H9 (cell line): ENCODE measurements at regions not wholly inside any gene's neighbourhood (a gene's known extent, or its start where the extent isn't known, plus 50 kb on each side); places are given as distances from the start of the nearest gene placed in this dataset.

ENCODE experiments used
- DNase-seq: peaks from one replicate; pipeline ENCODE4 v3.0.0-alpha.2; 2017
- H2AFZ ChIP-seq: one replicate; pipeline ENCODE4 v1.6.1; 2013; ENCODE audit warnings: mild to moderate bottlenecking, low read length, control low read depth, moderate library complexity
- H2AK5ac ChIP-seq: 2 replicates; pipeline ENCODE4 v1.6.1; 2013; ENCODE audit warnings: low read length, control low read depth, mixed read lengths; ENCODE audit not compliant: insufficient read length
- H2BK120ac ChIP-seq: one replicate; pipeline ENCODE4 v1.6.1; 2013; ENCODE audit warnings: low read depth, mild to moderate bottlenecking, low read length, control low read depth, inconsistent platforms; ENCODE audit not compliant: poor library complexity, severe bottlenecking
- H2BK12ac ChIP-seq: 2 replicates; pipeline ENCODE4 v1.6.1; 2013; ENCODE audit warnings: low read length, control low read depth, mixed read lengths, low read depth; ENCODE audit not compliant: insufficient read length
- H2BK15ac ChIP-seq: 2 replicates; pipeline ENCODE4 v1.6.1; 2013; ENCODE audit warnings: low read depth, low read length, control low read depth
- H2BK20ac ChIP-seq: one replicate; pipeline ENCODE4 v1.6.1; 2013; ENCODE audit warnings: low read depth, mild to moderate bottlenecking, low read length, control low read depth, inconsistent platforms; ENCODE audit not compliant: poor library complexity, severe bottlenecking
- H2BK5ac ChIP-seq: 2 replicates; pipeline ENCODE4 v1.6.1; 2013; ENCODE audit warnings: low read length, control low read depth, mixed read lengths; ENCODE audit not compliant: insufficient read length
- H3K14ac ChIP-seq: 2 replicates; pipeline ENCODE4 v1.6.1; 2013; ENCODE audit warnings: low read length, control low read depth; ENCODE audit not compliant: insufficient read depth
- H3K18ac ChIP-seq: 2 replicates; pipeline ENCODE4 v1.6.1; 2013; ENCODE audit warnings: low read depth, mild to moderate bottlenecking, mixed read lengths, low read length, control low read depth; ENCODE audit not compliant: insufficient read length
- H3K23ac ChIP-seq: 2 replicates; pipeline ENCODE4 v1.6.1; 2013; ENCODE audit warnings: low read length, control low read depth, mixed read lengths, low read depth; ENCODE audit not compliant: insufficient read length
- H3K23me2 ChIP-seq: 2 replicates; pipeline ENCODE4 v1.6.1; 2013; ENCODE audit warnings: low read depth, mild to moderate bottlenecking, mixed read lengths, low read length, control low read depth; ENCODE audit not compliant: insufficient read length, poor library complexity, severe bottlenecking
- H3K27ac ChIP-seq: 2 replicates; pipeline ENCODE4 v1.5.1; 2013; ENCODE audit warnings: low read length, control low read depth, mixed read lengths, low read depth; ENCODE audit not compliant: insufficient read length
- H3K27me3 ChIP-seq: 2 replicates; pipeline ENCODE4 v1.6.1; 2013; ENCODE audit warnings: low read length, control low read depth, inconsistent platforms; ENCODE audit not compliant: insufficient read depth
- H3K4ac ChIP-seq: 2 replicates; pipeline ENCODE4 v1.6.1; 2013; ENCODE audit warnings: low read depth, mild to moderate bottlenecking, control low read depth, inconsistent platforms, low read length, moderate library complexity
- H3K4me1 ChIP-seq: 2 replicates; pipeline ENCODE4 v1.6.1; 2013; ENCODE audit warnings: low read length, control low read depth, inconsistent platforms; ENCODE audit not compliant: insufficient read depth
- H3K4me2 ChIP-seq: 2 replicates; pipeline ENCODE4 v1.6.1; 2013; ENCODE audit warnings: low read length, control low read depth, mixed read lengths; ENCODE audit not compliant: insufficient read length, insufficient read depth
- H3K56ac ChIP-seq: 2 replicates; pipeline ENCODE4 v1.6.1; 2013; ENCODE audit warnings: low read depth, mild to moderate bottlenecking, mixed read lengths, low read length, control low read depth; ENCODE audit not compliant: insufficient read length
- H3K79me1 ChIP-seq: 2 replicates; pipeline ENCODE4 v1.6.1; 2013; ENCODE audit warnings: low read depth, mild to moderate bottlenecking, moderate library complexity, low read length, control low read depth, inconsistent platforms; ENCODE audit not compliant: insufficient read depth, poor library complexity, severe bottlenecking
- H3K79me2 ChIP-seq: 2 replicates; pipeline ENCODE4 v1.6.1; 2013; ENCODE audit warnings: low read length, control low read depth, inconsistent platforms; ENCODE audit not compliant: insufficient read depth
- H3K9ac ChIP-seq: 2 replicates; pipeline ENCODE4 v1.6.1; 2013; ENCODE audit warnings: low read length, control low read depth, mixed read lengths; ENCODE audit not compliant: insufficient read length; ENCODE audit errors: extremely low read depth
- H3K9me3 ChIP-seq: one replicate; pipeline ENCODE4 v1.6.1; 2013; ENCODE audit warnings: low read depth, low read length, inconsistent platforms; ENCODE audit not compliant: control insufficient read depth
- H3T11ph ChIP-seq: one replicate; pipeline ENCODE4 v1.6.1; 2013; ENCODE audit warnings: mild to moderate bottlenecking, low read length, control low read depth, inconsistent platforms
- H4K20me1 ChIP-seq: one replicate; pipeline ENCODE4 v1.6.1; 2013; ENCODE audit not compliant: control insufficient read depth, insufficient read length, insufficient read depth
- H4K5ac ChIP-seq: 2 replicates; pipeline ENCODE4 v1.6.1; 2013; ENCODE audit warnings: low read depth, mild to moderate bottlenecking, mixed read lengths, low read length, control low read depth; ENCODE audit not compliant: insufficient read length
- H4K8ac ChIP-seq: replicated peaks from 2 replicates; pipeline ENCODE4 v1.6.1; 2013; ENCODE audit warnings: low read length, control low read depth, mixed read lengths, low read depth; ENCODE audit not compliant: insufficient read length
- H4K91ac ChIP-seq: 2 replicates; pipeline ENCODE4 v1.6.1; 2013; ENCODE audit warnings: low read depth, mild to moderate bottlenecking, moderate library complexity, mixed read lengths, low read length, control low read depth; ENCODE audit not compliant: insufficient read length
- H3K27ac Mint-ChIP-seq, 3 experiments: 2 replicates in 2 of 3; 3 replicates in 1 of 3; pipeline ENCODE4 v1.8.0; 2020 to 2021; ENCODE audit warnings: mixed read lengths in 3 of 3, mild to moderate bottlenecking in 1 of 3, moderate library complexity in 1 of 3
- H3K27me3 Mint-ChIP-seq: 2 replicates; pipeline ENCODE4 v1.8.0; 2021; ENCODE audit warnings: low read depth, mild to moderate bottlenecking, moderate library complexity, mixed read lengths
- H3K36me3 Mint-ChIP-seq, 3 experiments: 2 replicates in 2 of 3; 3 replicates in 1 of 3; pipeline ENCODE4 v1.8.0; 2020 to 2021; ENCODE audit warnings: low read depth in 3 of 3, mixed read lengths in 3 of 3; ENCODE audit not compliant: insufficient read depth in 1 of 3
- H3K4me1 Mint-ChIP-seq, 2 experiments: 2 replicates each; pipeline ENCODE4 v1.8.0; 2020; ENCODE audit warnings: mixed read lengths in 2 of 2
- H3K4me3 Mint-ChIP-seq, 2 experiments: 2 replicates in 1 of 2; 3 replicates in 1 of 2; pipeline ENCODE4 v1.8.0; 2020 to 2021; ENCODE audit warnings: mild to moderate bottlenecking in 2 of 2, mixed read lengths in 2 of 2, moderate library complexity in 1 of 2
- H3K9me3 Mint-ChIP-seq, 2 experiments: 2 replicates in 1 of 2; 3 replicates in 1 of 2; pipeline ENCODE4 v1.8.0; 2020; ENCODE audit warnings: mild to moderate bottlenecking in 2 of 2, mixed read lengths in 2 of 2, moderate library complexity in 1 of 2
- CTCF ChIP-seq: fragments of 200-600 bp; sonication (generic); conservative IDR thresholded peaks from 3 replicates; pipeline ENCODE4 v1.8.0; 2021; ENCODE audit warnings: antibody characterized with exemption, mild to moderate bottlenecking

GRCh38 chr7:54859066-54859465 lies 100.1 kb upstream of the SEC61G start:
- Mint-ChIP-seq H3K9me3 (peaks cover 8 to 10% of the 10 kb centered on the region in 2 experiments; a peak in 4 of 5 replicates), H3K27me3 (no peaks in the 10 kb centered on the region; the same call in 1 of the 2 replicates), H3K4me1 (peaks cover 12 to 13% of the 10 kb centered on the region in 2 experiments), H3K36me3 (peaks cover 0 to 4% (median 0%) of the 10 kb centered on the region in 3 experiments; a peak in 2 of 7 replicates), H3K27ac (no peak overlapping the region), H3K4me3 (no peak overlapping the region)
- Histone ChIP-seq H2AK5ac (no peak overlapping the region), H3K79me1 (no peaks in the 10 kb centered on the region), H2AFZ (no peak overlapping the region), H3K9me3 (no peaks in the 10 kb centered on the region), H2BK120ac (no peak overlapping the region), H3K18ac (no peak overlapping the region), H3K56ac (no peak overlapping the region), H3K14ac (no peak overlapping the region), H3K27me3 (no peaks in the 10 kb centered on the region), H2BK5ac (no peak overlapping the region), H2BK15ac (no peak overlapping the region), H4K8ac (no peak overlapping the region), H3K79me2 (no peaks in the 10 kb centered on the region), H3T11ph (no peak overlapping the region), H3K4ac (no peak overlapping the region), H2BK20ac (no peak overlapping the region), H3K27ac (no peak overlapping the region), H3K23me2 (no peaks in the 10 kb centered on the region), H3K4me1 (no peaks in the 10 kb centered on the region), H3K9ac (no peak overlapping the region), H3K4me2 (no peak overlapping the region), H4K5ac (no peak overlapping the region), H4K20me1 (no peaks in the 10 kb centered on the region), H4K91ac (no peak overlapping the region), H2BK12ac (no peak overlapping the region), H3K23ac (no peak overlapping the region)
- no peak for DNase-seq
- no peak for TF ChIP-seq CTCF
